HK-2 (cell line): ENCODE measurements at regions not wholly inside any gene's neighbourhood (a gene's known extent, or its start where the extent isn't known, plus 50 kb on each side); places are given as distances from the start of the nearest gene placed in this dataset.

ENCODE experiments used
- DNase-seq: peaks from one replicate; pipeline ENCODE4 v3.0.0-alpha.2; 2018; ENCODE audit not compliant: unreplicated experiment

- no peak for DNase-seq
These were observed 151.7 kb upstream of the ITGA4 start for GRCh38 chr2:181305301-181306123.

DNA sequence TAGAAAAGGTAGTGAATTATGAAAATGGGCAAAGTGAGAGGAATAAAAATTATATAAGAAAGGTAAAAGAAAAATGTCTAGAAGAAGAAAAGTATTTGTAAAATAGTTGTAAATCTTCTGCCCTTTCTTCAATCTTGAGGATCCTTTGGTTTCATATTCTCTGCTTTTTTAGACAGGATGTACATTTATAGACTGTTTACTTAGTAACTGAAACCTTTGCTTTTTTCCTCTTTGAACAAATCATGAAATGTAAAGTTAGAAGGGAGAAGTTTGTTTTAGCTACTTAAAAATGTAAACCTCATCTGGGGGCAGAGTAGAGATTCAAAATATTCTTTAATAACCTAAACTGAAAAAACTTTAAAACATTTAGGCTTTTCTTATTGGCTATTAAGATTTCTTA is 150.4 kb upstream of the ITGA4 start:
- no peak for DNase-seq

DNA sequence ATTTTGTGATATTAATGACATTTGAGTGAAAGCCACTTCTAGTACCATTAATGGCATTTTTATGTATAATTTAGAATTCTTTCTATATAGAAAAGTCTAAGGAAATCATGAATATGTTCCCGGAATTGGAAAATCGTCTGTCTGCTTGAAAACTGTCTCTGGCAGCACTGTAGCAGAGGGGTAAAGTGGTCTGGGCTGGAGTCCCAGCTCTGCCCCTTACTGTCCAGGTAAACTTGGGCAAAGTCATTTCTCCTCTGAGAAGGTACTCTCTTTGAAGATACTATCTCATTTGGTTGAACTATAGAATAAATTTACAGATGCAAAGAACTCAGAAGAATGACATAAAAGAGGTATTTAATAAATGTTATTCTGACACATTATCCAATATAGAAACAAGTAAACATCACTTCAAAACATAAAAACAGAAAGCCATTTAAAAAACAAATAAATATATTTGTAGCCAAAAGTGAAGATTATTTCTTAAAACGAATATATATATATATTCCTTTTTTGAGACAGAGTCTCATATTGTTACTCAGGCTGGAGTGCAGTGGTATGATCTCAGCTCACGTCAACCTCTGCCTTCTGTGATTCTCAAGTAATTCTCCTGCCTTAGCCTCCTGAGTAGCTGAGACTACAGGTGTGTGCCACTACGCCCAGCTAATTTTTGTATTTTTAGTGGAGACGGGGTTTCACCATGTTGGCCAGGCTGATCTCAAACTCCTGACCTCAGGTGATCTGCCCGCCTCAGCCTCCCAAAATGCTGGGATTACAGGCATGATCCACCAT is 149.8 kb upstream of the ITGA4 start:
- DNase-seq = no peak

- DNase-seq = no peak
These were observed 148.2 kb upstream of the ITGA4 start for GRCh38 chr2:181308766-181309515.

DNA sequence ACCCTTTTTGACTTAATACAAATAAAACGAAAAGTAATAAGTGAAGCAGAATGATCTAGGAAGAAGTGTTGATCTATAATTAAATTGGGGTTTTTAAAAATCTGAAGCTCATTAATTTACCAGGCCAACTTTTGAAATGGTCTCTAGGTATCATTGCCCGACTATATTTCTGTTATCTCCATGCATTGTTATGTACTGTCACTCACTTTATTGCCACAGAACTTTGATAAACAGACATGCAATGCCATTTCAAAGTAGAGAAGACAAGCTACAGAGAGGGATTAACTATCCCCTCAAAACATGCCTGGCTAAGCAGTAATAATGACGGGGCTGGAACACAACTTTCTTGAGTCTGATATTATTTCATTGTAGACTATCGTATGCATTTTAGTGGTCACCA is 147.6 kb upstream of the ITGA4 start:
- no peak for DNase-seq

DNA sequence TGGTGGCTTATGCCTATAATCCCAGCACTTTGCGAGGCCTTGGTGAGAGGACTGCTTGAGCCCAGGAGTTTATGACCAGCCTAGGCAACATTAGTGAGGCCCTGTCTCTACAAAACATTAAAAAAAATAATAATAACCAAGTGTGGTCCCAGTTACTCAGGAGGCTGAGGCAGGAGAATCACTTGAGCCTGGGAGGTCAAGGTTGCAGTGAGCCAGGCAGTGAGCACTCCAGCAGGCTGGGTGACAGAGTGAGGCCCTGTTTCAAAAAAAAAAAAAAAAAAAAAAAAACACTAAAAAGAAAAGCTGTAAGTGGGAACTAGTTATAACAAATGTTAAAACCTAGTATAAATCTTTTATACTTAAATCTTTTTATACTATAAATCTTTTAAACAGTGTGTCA is 146.2 kb upstream of the ITGA4 start:
- no peak for DNase-seq

DNA sequence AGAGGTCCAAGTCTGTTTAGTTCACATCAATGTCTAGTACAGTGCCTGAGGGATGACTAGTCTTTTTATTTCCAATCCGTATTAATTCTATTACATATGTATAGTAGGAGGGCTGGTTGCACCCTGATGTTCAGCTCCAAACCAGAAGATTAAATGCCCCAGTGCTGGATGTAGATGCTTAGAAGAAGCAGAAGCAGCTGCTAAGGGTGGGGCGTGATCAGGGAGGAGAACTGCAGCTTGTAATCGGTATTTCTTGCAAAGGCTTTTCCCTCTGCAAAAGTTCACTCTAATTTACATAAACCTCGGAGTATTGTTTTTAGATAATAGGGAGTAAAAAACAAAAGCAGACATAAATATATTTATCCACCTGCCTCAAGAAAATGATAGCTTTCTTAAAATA is 145.3 kb upstream of the ITGA4 start:
- no peak for DNase-seq

- DNase-seq = no peak
These were observed 144.7 kb upstream of the ITGA4 start for GRCh38 chr2:181312515-181312927.

GRCh38 chr2:181313845-181314244 is 143.3 kb upstream of the ITGA4 start:
- DNase-seq = no peak

DNA sequence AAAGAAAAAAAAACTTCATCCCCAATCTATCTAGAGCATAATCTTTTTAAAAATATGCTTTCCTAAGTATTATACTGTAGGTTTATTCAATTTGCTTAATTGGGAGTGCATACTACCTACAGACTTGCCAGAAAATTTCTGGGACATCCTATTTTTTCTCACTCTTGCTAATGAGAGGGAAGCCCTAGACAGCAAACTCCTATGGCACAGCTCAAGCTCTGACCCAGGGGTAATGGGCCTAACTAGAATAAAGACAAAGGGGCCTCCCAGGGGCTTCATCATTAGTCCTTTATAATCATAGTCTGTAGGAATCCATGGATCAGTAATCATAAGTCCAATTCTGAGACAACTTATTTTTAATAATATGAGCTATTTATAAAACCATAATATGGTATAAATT is 142.6 kb upstream of the ITGA4 start:
- DNase-seq = no peak

GRCh38 chr2:181317511-181317910 is 139.7 kb upstream of the ITGA4 start:
- DNase-seq = no peak

DNA sequence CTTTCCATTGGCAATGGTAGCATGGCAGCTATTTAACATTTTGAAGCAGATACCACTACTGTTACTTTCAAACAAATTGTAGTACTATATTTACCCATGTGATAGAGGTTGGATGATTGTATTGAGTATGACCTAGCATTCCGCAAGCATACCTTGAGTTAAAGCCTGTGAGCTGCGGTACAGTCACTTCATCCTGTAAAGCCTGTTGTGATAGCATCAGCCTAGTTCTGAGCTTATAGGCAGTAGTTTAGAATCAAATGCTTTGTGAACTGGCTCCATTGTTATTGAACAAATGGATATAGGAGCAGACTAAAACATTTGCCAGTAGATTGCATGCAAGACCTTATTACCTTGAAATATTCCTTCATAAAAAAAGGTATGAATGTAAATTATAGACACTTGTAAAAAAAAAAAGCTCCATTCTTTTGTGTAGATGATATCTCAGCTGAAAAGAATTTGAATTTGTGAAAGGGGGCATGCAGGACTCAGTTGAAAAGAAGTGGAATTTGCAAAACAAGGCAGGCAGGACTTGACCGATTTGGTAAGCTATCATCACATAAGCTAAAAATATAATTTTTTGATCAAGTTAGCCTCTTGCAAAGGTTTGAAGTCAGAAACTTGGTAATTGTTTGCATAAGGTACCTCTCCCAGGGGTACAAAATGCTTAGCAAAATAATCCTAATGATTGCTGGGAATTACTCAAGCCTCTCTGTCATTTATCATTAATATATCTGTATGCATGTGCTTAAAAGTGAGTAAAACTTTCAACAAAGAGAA is 138.5 kb upstream of the ITGA4 start:
- no peak for DNase-seq

- no peak for DNase-seq
These were observed 137.9 kb upstream of the ITGA4 start for GRCh38 chr2:181319286-181319685.

DNA sequence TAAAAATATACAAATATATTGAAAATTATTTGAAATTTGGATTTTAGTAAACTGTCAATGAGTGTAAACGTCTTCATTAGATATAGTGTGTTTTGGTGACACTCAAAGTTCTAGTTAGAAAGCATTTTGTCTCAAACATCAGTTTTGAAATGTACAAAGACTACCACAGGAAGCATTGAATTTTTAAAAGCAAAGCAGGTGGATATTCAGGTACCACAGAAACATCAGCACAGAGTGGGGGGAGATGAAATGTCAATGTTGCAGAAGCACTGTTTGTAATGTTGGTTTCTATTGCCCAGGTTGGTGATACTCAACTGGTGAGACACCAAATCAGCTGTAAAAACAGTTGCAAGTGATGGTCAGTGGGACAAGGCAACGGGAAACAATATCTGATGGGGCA is 136.5 kb upstream of the ITGA4 start:
- DNase-seq = no peak

DNA sequence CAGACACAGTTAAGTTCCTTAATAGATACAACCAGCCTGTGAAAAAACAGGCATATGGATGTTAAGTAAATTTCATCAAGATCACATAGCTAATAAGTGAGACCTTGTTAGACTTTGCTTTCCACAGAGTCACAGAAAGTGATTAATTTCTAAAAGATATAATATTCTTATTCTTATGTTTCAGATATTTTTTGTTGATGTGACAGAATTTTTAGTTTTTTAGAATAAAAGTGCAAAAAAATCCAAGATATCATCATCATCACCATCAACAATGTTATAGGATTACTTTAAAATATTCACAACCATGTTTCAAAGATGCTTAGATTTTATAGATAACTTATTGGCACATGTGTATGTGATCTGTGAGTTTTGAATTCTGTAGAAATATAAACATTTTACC is 132.3 kb upstream of the ITGA4 start:
- DNase-seq = no peak

DNA sequence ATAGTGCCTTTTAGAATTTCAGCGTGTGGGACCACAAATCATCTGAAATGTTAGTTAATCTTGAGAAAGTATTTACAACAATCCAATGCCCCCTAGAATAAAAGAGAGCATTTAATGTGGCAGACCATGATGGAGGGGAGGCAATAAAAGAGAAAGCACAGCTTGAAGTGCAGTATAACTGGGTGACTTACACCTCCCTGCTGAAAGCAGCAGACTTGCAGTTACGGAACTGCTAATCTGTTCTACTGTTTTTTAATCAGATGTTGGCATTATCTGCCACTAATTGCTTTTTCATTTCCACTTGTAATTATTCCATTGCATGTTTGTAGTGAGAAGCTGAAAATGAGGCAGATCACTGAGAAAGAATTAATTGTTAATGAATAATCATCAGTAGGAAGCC is 130.5 kb upstream of the ITGA4 start:
- no peak for DNase-seq

DNA sequence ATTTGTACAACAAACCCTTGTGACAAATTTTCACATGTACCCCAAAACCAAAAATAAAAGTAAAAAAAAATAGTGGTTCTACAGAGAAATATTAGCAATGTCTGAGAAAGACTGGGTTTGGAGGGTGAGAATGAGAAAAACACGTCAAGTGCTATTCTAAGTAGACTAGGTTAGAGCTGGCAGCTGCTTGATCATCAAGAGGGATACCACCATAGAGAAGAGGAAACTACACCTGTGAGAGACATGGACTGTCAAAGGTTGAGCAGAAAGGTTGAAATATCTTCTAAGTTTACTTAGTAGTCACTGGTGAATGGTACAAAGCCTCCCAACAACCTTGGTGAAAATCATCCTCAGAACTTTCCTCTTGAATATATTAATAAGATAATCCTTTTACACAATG is 126.9 kb upstream of the ITGA4 start:
- no peak for DNase-seq

GRCh38 chr2:181332044-181332605 is 125.1 kb upstream of the ITGA4 start:
- DNase-seq = no peak

DNA sequence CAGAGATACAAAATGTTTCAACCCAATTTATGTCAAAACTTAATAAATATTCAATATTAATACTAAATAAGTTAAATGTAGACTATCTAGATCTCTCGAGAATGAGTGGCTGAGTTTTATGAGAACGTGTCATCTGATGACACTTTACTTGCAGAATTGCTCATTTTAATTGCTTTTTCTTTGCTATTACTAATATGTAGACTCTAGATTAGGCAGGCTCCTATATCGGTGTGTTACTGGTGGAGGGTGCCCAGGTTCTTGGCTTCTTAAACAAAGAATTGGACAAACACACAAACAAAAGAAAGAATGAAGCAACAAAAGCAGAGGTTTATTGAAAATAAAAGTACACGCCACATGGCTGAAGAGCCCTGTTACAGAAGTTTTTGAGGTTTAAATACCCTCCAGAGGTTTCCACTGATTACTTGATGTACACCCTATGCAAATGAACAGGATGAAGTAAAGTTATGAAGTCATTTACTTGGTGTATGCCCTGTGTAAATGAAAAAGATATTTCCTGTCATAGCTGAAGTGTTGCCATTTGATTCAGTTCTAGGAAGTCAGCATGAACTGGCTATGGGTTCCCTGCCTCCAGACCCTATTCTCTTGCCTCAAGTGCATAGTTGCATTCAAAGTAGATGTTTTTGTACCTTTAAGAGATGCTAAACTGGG is 122.9 kb upstream of the ITGA4 start:
- DNase-seq = no peak

DNA sequence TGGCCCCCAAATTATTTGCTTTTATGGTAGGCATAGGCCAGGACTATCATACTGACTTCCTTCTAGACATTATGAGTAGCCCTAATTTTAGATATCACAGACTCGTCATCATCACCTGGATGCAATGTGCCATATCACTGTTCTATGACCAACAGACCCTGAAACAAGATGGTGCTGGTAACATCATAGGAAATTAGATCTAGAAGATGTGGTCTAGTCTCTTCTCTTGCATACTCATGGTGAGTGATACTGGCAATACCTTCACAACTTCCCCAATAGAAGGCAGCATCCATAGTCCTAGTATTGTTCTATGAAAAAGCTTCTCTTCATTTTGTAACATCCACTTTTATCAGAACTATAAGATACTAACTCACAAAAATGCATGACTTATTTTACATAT is 116.3 kb upstream of the ITGA4 start:
- DNase-seq = no peak
